ENCODE measurements at regions not wholly inside any gene's neighbourhood (a gene's known extent, or its start where the extent isn't known, plus 50 kb on each side); places are given as distances from the start of the nearest gene placed in this dataset.

DNA sequence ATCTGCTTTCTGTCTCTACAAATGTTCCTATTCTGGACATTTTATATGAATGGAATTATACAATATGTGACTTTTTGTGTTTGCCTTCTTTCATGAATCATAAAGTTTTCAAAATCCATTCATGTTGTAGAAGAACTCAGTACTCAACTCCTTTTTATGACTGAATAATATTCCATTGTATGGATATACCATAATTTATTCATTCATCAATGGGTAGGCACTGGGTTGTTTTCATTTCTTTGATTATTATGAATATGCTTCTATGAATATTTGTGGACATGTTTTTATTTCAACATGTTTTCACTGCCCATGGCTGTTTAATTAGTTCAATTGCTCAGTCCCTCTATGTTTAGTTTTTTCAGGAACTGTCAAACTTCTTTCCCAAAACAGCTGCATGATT is 76.5 kb upstream of the GTSF1L start:
- H3K4me3 ChIP-seq (ENCODE audit: low read depth, low read length) = no peak overlapping the region
- TF ChIP-seq, protein P1, sequence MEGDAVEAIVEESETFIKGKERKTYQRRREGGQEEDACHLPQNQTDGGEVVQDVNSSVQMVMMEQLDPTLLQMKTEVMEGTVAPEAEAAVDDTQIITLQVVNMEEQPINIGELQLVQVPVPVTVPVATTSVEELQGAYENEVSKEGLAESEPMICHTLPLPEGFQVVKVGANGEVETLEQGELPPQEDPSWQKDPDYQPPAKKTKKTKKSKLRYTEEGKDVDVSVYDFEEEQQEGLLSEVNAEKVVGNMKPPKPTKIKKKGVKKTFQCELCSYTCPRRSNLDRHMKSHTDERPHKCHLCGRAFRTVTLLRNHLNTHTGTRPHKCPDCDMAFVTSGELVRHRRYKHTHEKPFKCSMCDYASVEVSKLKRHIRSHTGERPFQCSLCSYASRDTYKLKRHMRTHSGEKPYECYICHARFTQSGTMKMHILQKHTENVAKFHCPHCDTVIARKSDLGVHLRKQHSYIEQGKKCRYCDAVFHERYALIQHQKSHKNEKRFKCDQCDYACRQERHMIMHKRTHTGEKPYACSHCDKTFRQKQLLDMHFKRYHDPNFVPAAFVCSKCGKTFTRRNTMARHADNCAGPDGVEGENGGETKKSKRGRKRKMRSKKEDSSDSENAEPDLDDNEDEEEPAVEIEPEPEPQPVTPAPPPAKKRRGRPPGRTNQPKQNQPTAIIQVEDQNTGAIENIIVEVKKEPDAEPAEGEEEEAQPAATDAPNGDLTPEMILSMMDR (IDR thresholded peaks at IDR 0.05; ENCODE audit: insufficient read depth, low read depth, low read length) = no peak
- no peak for DNase-seq (ENCODE audit: low read depth)

DNA sequence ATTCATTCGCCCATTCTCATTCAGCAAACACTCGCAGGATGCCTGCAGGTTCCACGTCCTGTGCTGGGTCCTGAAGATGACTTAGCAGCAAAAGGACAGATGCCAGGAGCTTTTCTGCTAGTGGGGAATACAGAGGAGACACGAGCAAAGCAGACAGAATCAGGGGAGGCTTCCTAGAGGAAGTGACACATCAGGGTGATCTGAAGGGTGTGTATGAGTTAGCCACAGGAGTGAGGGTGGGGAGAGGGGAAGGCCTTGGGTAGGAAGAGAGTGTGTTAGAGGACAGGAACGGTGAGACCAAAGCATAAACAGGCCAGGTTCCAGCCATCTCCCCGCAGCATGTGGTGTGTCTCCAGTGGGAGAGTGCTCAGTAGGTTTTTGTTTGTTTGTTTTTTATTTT is 73.4 kb upstream of the GTSF1L start:
- TF ChIP-seq, protein P1 (IDR thresholded peaks at IDR 0.05; ENCODE audit: insufficient read depth, low read depth, low read length) = no peak
- no peak overlapping the region for H3K4me3 ChIP-seq (ENCODE audit: low read depth, low read length)
- no peak for DNase-seq (ENCODE audit: low read depth)

DNA sequence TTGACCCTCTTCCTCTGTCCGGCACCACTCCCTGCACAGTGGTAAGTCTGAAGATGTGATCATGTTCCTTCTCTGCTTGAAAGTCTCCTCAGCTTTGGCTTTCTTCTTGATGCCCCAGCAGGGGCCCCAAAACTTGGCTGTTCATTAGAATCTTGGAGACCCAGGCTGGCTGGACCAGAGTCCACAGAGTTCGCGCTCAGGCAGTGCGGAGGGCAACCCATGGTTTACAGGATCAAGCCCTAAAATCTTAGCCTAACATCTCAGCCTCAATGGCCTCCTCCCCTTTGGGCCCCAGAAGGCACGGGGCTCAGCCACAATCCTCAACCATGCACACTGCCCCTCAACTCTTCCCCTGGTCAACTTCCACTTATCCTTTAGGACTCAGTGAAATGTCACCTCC is 72.9 kb upstream of the GTSF1L start:
- no peak overlapping the region for H3K4me3 ChIP-seq (ENCODE audit: low read depth, low read length)
- TF ChIP-seq, protein P1 (IDR thresholded peaks at IDR 0.05; ENCODE audit: insufficient read depth, low read depth, low read length) = no peak
- no peak for DNase-seq (ENCODE audit: low read depth)

DNA sequence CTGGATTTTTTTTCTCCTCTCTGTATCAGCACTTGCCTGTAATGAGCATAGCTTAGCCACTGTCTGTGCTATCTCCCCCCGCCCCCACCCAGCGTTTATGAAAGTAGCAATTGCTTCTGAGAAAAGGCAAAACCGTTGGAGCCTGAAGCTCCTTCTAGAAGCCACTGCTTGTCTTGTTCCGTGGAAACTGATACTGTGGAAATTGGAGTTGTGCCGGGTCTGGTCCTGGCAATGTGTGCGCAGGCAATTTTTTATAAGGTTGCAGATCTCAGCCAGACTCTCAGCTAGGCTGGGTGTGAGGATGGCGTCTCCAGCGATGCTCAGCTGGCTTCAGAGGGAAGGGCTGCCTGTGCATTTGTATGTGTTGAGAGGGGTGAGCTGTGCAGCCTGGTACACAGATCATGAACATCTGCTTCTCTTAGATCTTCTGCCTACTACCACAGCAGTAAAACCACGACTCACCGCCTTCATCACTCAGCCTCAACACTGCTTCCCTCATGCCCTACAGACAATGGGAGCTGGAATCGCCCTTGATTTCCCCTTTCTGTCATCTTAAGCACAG is 72.4 kb upstream of the GTSF1L start:
- DNase-seq (ENCODE audit: low read depth) = no peak
- TF ChIP-seq, protein P1 (IDR thresholded peaks at IDR 0.05; ENCODE audit: insufficient read depth, low read depth, low read length) = no peak
- no peak overlapping the region for H3K4me3 ChIP-seq (ENCODE audit: low read depth, low read length)

DNA sequence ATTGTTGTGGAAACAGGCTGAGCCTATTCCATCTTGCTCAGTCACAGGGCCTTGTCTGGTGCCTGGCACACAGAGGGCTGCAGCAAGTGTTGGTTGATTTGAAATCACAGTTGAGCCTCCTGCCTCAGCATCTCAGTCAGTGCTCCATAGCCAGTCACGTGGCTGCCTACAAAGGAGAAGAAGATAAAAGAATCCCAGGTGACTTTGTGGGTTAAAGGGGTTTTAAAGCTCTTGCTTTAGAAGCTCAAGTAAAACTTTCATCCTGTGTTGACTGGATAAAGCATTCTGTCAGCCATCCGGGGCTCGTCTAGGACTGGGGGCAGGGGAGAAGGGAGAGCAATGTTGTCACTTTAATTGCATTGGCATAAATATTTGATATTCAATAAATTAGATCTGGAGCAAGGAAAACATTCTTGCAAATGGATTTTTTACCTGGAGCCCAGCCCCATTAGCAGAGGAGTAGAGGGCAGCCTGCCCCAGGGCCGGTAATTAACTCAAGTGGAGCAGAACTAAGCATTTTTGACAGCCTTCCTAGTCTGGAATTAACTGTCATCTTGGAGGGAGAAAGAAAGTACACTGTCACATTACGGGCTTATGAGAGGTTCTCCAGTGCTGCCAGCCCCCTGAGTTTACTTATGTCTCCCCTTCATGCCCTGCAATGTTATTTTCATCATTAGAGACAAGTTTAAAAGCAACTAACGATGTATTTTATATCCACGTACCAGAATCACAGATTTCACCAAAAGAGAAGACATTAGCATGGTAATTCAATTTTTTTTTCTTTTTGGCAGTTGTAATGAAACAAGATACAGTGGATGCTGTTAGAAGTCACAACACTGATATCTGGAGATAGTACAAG is 71.7 kb upstream of the GTSF1L start:
- no peak overlapping the region for H3K4me3 ChIP-seq (ENCODE audit: low read depth, low read length)
- TF ChIP-seq, protein P1 (IDR thresholded peaks at IDR 0.05; ENCODE audit: insufficient read depth, low read depth, low read length) = no peak
- no peak for DNase-seq (ENCODE audit: low read depth)

DNA sequence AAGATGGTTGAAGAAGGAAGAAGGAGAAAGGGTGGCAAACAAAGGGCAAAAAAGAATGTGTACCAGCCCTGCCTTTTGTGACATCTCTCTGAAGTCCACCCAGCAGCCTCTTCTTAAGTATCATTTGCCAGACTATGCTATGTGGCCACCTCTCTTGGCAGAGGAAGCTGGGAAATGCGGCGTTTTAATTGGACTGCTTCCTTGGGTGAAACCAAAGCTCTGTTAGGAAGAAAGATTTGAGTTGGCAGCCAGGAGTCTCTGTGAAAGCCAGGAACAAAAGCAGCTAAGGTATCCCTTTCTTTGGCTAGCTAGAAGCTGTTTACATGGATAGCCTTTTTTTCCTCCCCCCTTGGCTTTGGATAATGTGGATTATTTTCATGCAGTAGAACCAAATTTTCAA is 67.5 kb upstream of the GTSF1L start:
- TF ChIP-seq, protein P1 (IDR thresholded peaks at IDR 0.05; ENCODE audit: insufficient read depth, low read depth, low read length) = no peak
- H3K4me3 ChIP-seq (ENCODE audit: low read depth, low read length) = no peak overlapping the region
- no peak for DNase-seq (ENCODE audit: low read depth)
